DMS53 (cell line): ENCODE measurements at regions not wholly inside any gene's neighbourhood (a gene's known extent, or its start where the extent isn't known, plus 50 kb on each side); places are given as distances from the start of the nearest gene placed in this dataset.

Experiments
- DNase-seq: peaks from one replicate; lab custom pipeline; 2025; lab: John Stamatoyannopoulos, UW

- DNase-seq: no peak
Measured at GRCh38 chr1:201772178-201772577, 56.8 kb upstream of the IPO9 start.

GRCh38 chr1:201773764-201774163 lies 55.2 kb upstream of the IPO9 start:
- DNase-seq: no peak

- DNase-seq: no peak
Measured at GRCh38 chr1:201774224-201774982, 54.6 kb upstream of the IPO9 start.

- no peak for DNase-seq
Measured at GRCh38 chr1:201774983-201775344, 54.0 kb upstream of the IPO9 start.

- no peak for DNase-seq
Measured at GRCh38 chr1:201775380-201775779, 53.6 kb upstream of the IPO9 start.

GRCh38 chr1:201778279-201779065 lies 50.5 kb upstream of the IPO9 start:
- DNase-seq: no peak
